CD4-positive, CD25-positive, alpha-beta regulatory T cell (primary cell): ENCODE measurements at regions not wholly inside any gene's neighbourhood (a gene's known extent, or its start where the extent isn't known, plus 50 kb on each side); places are given as distances from the start of the nearest gene placed in this dataset.
A peak's percentile ranks its signal among the peaks of the same experiment; 100 is the strongest.

ENCODE experiments used
- ATAC-seq, 2 donors: fragments of 150-1000 bp; cut with Tn5 transposase; one replicate each; pipeline ENCODE4 v1.10.0; 2021; ENCODE audit warnings: low read depth in 2 of 2, moderate number of reproducible peaks in 2 of 2, moderate library complexity in 1 of 2
- DNase-seq, 3 donors: peaks; one replicate each; pipeline versions ENCODE4 v3.0.0 to v3.0.0-alpha.2; 2012 to 2022; ENCODE audit warnings: mixed read lengths in 1 of 3
- H3K27ac ChIP-seq: one replicate; pipeline ENCODE4 v1.7.0; 2013; ENCODE audit warnings: mild to moderate bottlenecking, low read length; ENCODE audit not compliant: insufficient read depth, poor library complexity, severe bottlenecking
- H3K27me3 ChIP-seq: one replicate; pipeline ENCODE4 v1.7.0; 2013; ENCODE audit warnings: low read length; ENCODE audit not compliant: control insufficient read depth, insufficient read depth
- H3K36me3 ChIP-seq: one replicate; pipeline ENCODE4 v1.7.0; 2013; ENCODE audit warnings: mild to moderate bottlenecking, low read length, moderate library complexity; ENCODE audit not compliant: control insufficient read depth, insufficient read depth
- H3K4me1 ChIP-seq: 2 replicates; pipeline ENCODE4 v1.7.0; 2013; ENCODE audit warnings: mild to moderate bottlenecking, low read length; ENCODE audit not compliant: insufficient read depth, control insufficient read depth, poor library complexity, severe bottlenecking
- H3K4me3 ChIP-seq: one replicate; pipeline ENCODE4 v1.7.0; 2013; ENCODE audit warnings: low read depth, mild to moderate bottlenecking, low read length, moderate library complexity
- H3K9me3 ChIP-seq, 2 experiments: 1 replicate in 1 of 2; 2 replicates in 1 of 2; pipeline ENCODE4 v1.7.0; 2013; ENCODE audit warnings: low read length in 2 of 2, mild to moderate bottlenecking in 1 of 2, moderate library complexity in 1 of 2; ENCODE audit not compliant: control insufficient read depth in 2 of 2
- H3K27ac Mint-ChIP-seq, 3 donors: one replicate each; pipeline ENCODE4 v1.8.0; 2020 to 2022; ENCODE audit warnings: mild to moderate bottlenecking in 3 of 3, mixed read lengths in 3 of 3, moderate library complexity in 2 of 3
- H3K27me3 Mint-ChIP-seq: one replicate; pipeline ENCODE4 v1.8.0; 2022; ENCODE audit warnings: mild to moderate bottlenecking, mixed read lengths
- H3K36me3 Mint-ChIP-seq: one replicate; pipeline ENCODE4 v1.8.0; 2020; ENCODE audit warnings: mixed read lengths
- H3K4me1 Mint-ChIP-seq, 4 donors: one replicate each; pipeline ENCODE4 v1.8.0; 2020 to 2022; ENCODE audit warnings: mixed read lengths in 4 of 4, mild to moderate bottlenecking in 1 of 4
- H3K4me3 Mint-ChIP-seq, 4 donors: one replicate each; pipeline ENCODE4 v1.8.0; 2020 to 2022; ENCODE audit warnings: mild to moderate bottlenecking in 4 of 4, mixed read lengths in 4 of 4, moderate library complexity in 3 of 4
- H3K9me3 Mint-ChIP-seq, 7 donors: one replicate each; pipeline ENCODE4 v1.8.0; 2020 to 2022; ENCODE audit warnings: mixed read lengths in 7 of 7, mild to moderate bottlenecking in 3 of 7, moderate library complexity in 2 of 7

GRCh38 chr1:8083739-8084484 lies 57.8 kb upstream of the ERRFI1 start:
- peaks cover 0 to 2% (median 0%) of the 10 kb centered on the region in 7 donors for H3K9me3 Mint-ChIP-seq
- Histone ChIP-seq H3K36me3 (no peaks in the 10 kb centered on the region), H3K9me3 (no peaks in the 10 kb centered on the region), H3K4me3 (no peak overlapping the region), H3K27ac (no peak overlapping the region), H3K27me3 (no peaks in the 10 kb centered on the region), H3K4me1 (no peaks in the 10 kb centered on the region)
- DNase-seq (no peak), ATAC-seq (no peak)
- H3K4me1 Mint-ChIP-seq: no peaks in the 10 kb centered on the region
- H3K4me3 Mint-ChIP-seq: no peak overlapping the region
- H3K27ac Mint-ChIP-seq: peak overlapping the region in 1 of 3 donors; percentile 18
- no peaks in the 10 kb centered on the region for H3K36me3 Mint-ChIP-seq
- H3K27me3 Mint-ChIP-seq: peaks cover 4% of the 10 kb centered on the region

DNA sequence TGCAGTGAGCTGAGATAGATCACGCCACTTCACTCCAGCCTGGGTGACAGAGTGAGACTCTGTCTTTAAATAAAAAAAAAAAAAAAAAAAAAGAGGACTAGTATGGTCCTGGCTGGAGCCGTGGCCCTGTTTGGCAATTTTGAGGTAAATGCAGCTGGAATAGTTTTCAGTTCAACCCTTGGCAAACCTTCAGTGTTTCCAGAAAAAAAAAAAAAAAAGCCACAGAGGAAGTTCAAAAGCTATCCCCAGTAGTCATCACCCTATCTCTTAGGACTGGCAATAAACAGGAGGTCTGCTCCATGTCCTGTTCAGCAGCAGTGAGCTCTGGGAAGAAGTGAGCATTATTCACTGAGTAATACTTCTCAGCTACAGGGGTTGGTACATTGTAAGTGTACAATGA lies 56.8 kb upstream of the ERRFI1 start:
- H3K9me3 ChIP-seq: no peaks in the 10 kb centered on the region
- Mint-ChIP-seq H3K4me3 (no peak overlapping the region), H3K4me1 (peaks cover 0 to 4% (median under 1%) of the 10 kb centered on the region in 4 donors), H3K27ac (no peak overlapping the region), H3K36me3 (no peaks in the 10 kb centered on the region), H3K27me3 (no peaks in the 10 kb centered on the region), H3K9me3 (peaks cover 0 to 2% (median 0%) of the 10 kb centered on the region in 7 donors)
- no peak for ATAC-seq
- H3K36me3 ChIP-seq: no peaks in the 10 kb centered on the region
- no peak overlapping the region for H3K27ac ChIP-seq
- no peaks in the 10 kb centered on the region for H3K4me1 ChIP-seq
- no peaks in the 10 kb centered on the region for H3K27me3 ChIP-seq
- DNase-seq: no peak
- no peak overlapping the region for H3K4me3 ChIP-seq

DNA sequence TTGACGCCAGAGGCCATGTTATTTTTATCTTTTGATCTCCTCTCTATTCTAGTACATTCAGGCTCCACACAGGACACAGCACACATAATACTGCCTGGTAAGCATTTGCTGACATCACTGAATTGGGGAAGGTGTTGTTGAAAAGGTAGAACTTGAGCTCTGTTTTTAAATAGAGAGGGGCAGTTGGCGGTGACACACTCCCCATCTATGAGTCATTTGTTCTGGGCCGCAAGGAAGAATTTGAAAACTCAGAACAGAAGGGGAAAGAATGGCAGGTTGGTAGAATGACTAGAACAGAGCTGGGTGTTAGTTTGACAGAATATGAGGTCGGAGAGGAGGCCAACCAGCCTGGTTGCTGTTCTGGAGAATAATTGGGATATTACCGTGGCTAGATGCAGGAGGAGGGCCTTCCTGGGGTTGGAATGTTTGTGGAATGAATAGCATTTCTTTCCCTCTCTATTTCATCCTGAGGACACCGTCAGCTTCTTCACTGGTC lies 52.1 kb upstream of the ERRFI1 start:
- Histone ChIP-seq H3K27me3 (no peaks in the 10 kb centered on the region), H3K27ac (no peak overlapping the region), H3K9me3 (no peaks in the 10 kb centered on the region), H3K4me1 (no peaks in the 10 kb centered on the region), H3K36me3 (no peaks in the 10 kb centered on the region), H3K4me3 (no peak overlapping the region)
- Mint-ChIP-seq H3K27ac (peak overlapping the region in 2 of 3 donors; percentile 19 to 27), H3K27me3 (peaks cover 5% of the 10 kb centered on the region), H3K4me1 (peaks cover 0 to 7% (median 5%) of the 10 kb centered on the region in 4 donors), H3K4me3 (no peak overlapping the region), H3K9me3 (no peaks in the 10 kb centered on the region), H3K36me3 (no peaks in the 10 kb centered on the region)
- ATAC-seq: peak; percentile 22 to 43
- peak in 1 of 3 donors; percentile 36 for DNase-seq

- no peak overlapping the region for H3K27ac ChIP-seq
- peaks cover 5% of the 10 kb centered on the region for H3K27me3 Mint-ChIP-seq
- H3K27ac Mint-ChIP-seq: no peak overlapping the region
- ATAC-seq (no peak), DNase-seq (no peak)
- H3K27me3 ChIP-seq: no peaks in the 10 kb centered on the region
- H3K9me3 ChIP-seq: no peaks in the 10 kb centered on the region
- H3K4me3 ChIP-seq: no peak overlapping the region
- peaks cover 0 to 7% (median 5%) of the 10 kb centered on the region in 4 donors for H3K4me1 Mint-ChIP-seq
- no peaks in the 10 kb centered on the region for H3K4me1 ChIP-seq
- H3K9me3 Mint-ChIP-seq: no peaks in the 10 kb centered on the region
- no peak overlapping the region for H3K4me3 Mint-ChIP-seq
- H3K36me3 ChIP-seq: no peaks in the 10 kb centered on the region
- no peaks in the 10 kb centered on the region for H3K36me3 Mint-ChIP-seq
These were observed 51.5 kb upstream of the ERRFI1 start for GRCh38 chr1:8077602-8078001.

GRCh38 chr1:8077120-8077573 lies 51.0 kb upstream of the ERRFI1 start:
- Mint-ChIP-seq H3K27ac (no peak overlapping the region), H3K9me3 (no peaks in the 10 kb centered on the region), H3K4me1 (peaks cover 0 to 7% (median 5%) of the 10 kb centered on the region in 4 donors), H3K4me3 (no peak overlapping the region), H3K36me3 (no peaks in the 10 kb centered on the region), H3K27me3 (peaks cover 5% of the 10 kb centered on the region)
- no peaks in the 10 kb centered on the region for H3K4me1 ChIP-seq
- H3K36me3 ChIP-seq: no peaks in the 10 kb centered on the region
- H3K27me3 ChIP-seq: no peaks in the 10 kb centered on the region
- H3K27ac ChIP-seq: no peak overlapping the region
- DNase-seq (no peak), ATAC-seq (no peak)
- no peak overlapping the region for H3K4me3 ChIP-seq
- no peaks in the 10 kb centered on the region for H3K9me3 ChIP-seq

GRCh38 chr1:8076176-8076575 lies 50.1 kb upstream of the ERRFI1 start:
- no peak overlapping the region for H3K27ac ChIP-seq
- Mint-ChIP-seq H3K27me3 (peaks cover 5% of the 10 kb centered on the region), H3K4me3 (no peak overlapping the region), H3K27ac (no peak overlapping the region), H3K36me3 (no peaks in the 10 kb centered on the region), H3K9me3 (no peaks in the 10 kb centered on the region), H3K4me1 (peaks cover 0 to 7% (median 5%) of the 10 kb centered on the region in 4 donors)
- H3K4me3 ChIP-seq: no peak overlapping the region
- H3K36me3 ChIP-seq: no peaks in the 10 kb centered on the region
- no peaks in the 10 kb centered on the region for H3K4me1 ChIP-seq
- no peak for DNase-seq
- ATAC-seq: no peak
- H3K27me3 ChIP-seq: no peaks in the 10 kb centered on the region
- no peaks in the 10 kb centered on the region for H3K9me3 ChIP-seq
